Natural killer cell treated with Interleukin-12 subunit alpha and Interleukin-12 subunit beta and Interleukin-15 and Interleukin-18, amount 100 ng/mL, for 72 hours (primary cell): ENCODE measurements at regions not wholly inside any gene's neighbourhood (a gene's known extent, or its start where the extent isn't known, plus 50 kb on each side); places are given as distances from the start of the nearest gene placed in this dataset.
"Not testable (repeated sequence)": the region's sequence is repeated elsewhere in the genome, so short reads cannot be mapped to it uniquely, and the experiment has no call there.

Experiments
- ATAC-seq, 2 donors: fragments of 150-1000 bp; cut with Tn5 transposase in 1 of 2; sonication (Bioruptor Pico), chemical (Tn5 transposase) in 1 of 2; 2 replicates each; pipeline ENCODE4 v1.10.0; 2021
- DNase-seq: peaks from one replicate; pipeline ENCODE4 v3.0.0; 2022; ENCODE audit warnings: low spot score
- H3K27ac Mint-ChIP-seq, 2 donors: 1 replicate in 1 of 2; 2 replicates in 1 of 2; pipeline ENCODE4 v1.8.0; 2022; ENCODE audit warnings: mixed read lengths in 2 of 2, mild to moderate bottlenecking in 1 of 2, moderate library complexity in 1 of 2
- H3K27me3 Mint-ChIP-seq, 2 donors: 1 replicate in 1 of 2; 2 replicates in 1 of 2; pipeline ENCODE4 v1.8.0; 2022; ENCODE audit warnings: mixed read lengths in 2 of 2
- H3K36me3 Mint-ChIP-seq: one replicate; pipeline ENCODE4 v1.8.0; 2022; ENCODE audit warnings: mixed read lengths
- H3K4me1 Mint-ChIP-seq, 2 donors: 1 replicate in 1 of 2; 2 replicates in 1 of 2; pipeline ENCODE4 v1.8.0; 2022; ENCODE audit warnings: low read depth in 2 of 2, mixed read lengths in 2 of 2, mild to moderate bottlenecking in 1 of 2
- H3K4me3 Mint-ChIP-seq: one replicate; pipeline ENCODE4 v1.8.0; 2022; ENCODE audit warnings: mixed read lengths
- H3K9me3 Mint-ChIP-seq: 2 replicates; pipeline ENCODE4 v1.8.0; 2022; ENCODE audit warnings: mixed read lengths

DNA sequence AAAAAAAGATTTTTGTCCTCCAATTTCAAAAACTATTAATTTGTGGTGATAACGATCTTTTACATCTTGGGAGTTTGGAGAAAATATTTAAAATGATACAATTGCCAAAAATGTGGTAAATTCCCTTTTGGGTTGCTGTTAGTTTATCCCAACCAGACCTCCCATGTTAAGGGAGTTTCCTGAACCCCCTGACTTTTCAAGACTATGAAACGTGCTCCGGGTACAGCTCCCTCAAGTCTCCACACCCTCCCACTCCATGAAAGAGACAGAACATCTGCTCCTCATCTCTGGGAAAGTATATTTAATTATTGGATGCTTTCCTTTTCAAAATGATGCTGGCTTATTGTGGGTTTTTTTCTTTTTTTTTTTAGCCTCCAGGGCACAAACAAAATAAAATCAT, 534.6 kb upstream of the NRP1 start:
- Mint-ChIP-seq H3K27me3 (peaks cover 29 to 67% of the 10 kb centered on the region in 2 donors), H3K36me3 (no peaks in the 10 kb centered on the region), H3K4me3 (no peak overlapping the region), H3K27ac (no peak overlapping the region), H3K4me1 (peaks cover 5 to 6% of the 10 kb centered on the region in 2 donors), H3K9me3 (no peaks in the 10 kb centered on the region)
- ATAC-seq (no peak), DNase-seq (no peak)

DNA sequence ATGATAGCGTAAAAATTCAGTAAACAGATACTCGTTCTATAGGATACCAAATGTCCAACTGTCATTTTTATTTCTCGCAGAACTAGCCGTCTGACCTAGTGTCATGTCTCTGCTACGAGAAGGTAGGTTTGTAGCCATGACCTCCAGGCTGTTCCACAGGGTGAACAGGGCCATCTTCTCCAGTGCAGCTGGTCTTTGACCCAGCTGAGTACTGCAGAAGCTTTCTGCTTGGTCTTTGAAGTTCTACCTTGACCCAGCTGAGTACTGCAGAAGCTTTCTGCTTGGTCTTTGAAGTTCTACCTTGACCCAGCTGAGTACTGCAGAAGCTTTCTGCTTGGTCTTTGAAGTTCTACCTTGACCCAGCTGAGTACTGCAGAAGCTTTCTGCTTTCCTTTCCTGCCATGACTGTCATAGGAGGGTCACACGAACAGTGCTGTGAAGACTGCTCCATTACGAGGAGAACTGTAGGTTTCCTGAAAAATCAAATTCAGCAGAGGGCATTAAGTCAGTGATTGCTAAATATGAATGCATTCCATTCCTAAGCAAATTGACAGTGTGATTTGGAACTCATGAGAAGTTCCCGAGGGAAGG, 532.8 kb upstream of the NRP1 start:
- not testable (repeated sequence) for DNase-seq, H3K36me3 Mint-ChIP-seq, ATAC-seq, H3K4me1 Mint-ChIP-seq, H3K4me3 Mint-ChIP-seq, H3K9me3 Mint-ChIP-seq, H3K27ac Mint-ChIP-seq
- H3K27me3 Mint-ChIP-seq: peaks cover 30 to 66% of the 10 kb centered on the region in 2 donors

- H3K4me3 Mint-ChIP-seq: no peak overlapping the region
- peaks cover 19 to 48% of the 10 kb centered on the region in 2 donors for H3K27me3 Mint-ChIP-seq
Measured at GRCh38 chr10:33863352-33863751, 528.9 kb upstream of the NRP1 start.

DNA sequence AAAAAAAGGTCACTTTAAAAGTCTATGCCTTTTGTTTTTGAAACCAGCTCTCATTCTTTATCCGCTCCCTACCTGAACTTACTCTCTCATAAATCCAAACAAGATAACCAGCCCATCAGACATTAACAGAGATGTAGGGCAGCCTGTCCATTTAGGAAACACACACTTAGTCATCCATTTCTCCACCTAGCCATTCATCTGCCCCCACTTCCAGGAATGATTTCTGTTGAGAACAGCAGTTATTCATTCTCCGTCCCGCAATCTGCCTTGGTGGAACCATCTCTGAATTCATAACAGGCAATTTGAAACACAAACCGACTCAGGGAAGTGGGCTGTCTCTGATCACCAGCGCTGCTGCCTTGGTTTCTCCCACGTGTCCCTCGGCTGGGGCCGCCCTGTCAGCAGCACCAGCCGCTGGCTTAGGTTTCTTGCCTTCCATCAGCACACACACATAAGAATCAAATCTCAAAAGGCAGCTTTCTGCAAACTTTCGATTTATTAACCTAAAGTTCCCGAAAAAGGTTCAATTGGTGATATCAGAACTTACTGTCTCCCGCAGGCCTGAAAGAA, 528.2 kb upstream of the NRP1 start:
- H3K36me3 Mint-ChIP-seq: no peaks in the 10 kb centered on the region
- H3K4me3 Mint-ChIP-seq: no peak overlapping the region
- no peak for DNase-seq
- ATAC-seq: no peak
- H3K9me3 Mint-ChIP-seq: no peaks in the 10 kb centered on the region
- H3K27ac Mint-ChIP-seq: no peak overlapping the region
- peaks cover 3 to 4% of the 10 kb centered on the region in 2 donors for H3K4me1 Mint-ChIP-seq
- peaks cover 19 to 41% of the 10 kb centered on the region in 2 donors for H3K27me3 Mint-ChIP-seq

More at GRCh38 chr10:33863352-33863751, 528.9 kb upstream of the NRP1 start:
- ATAC-seq: no peak
- DNase-seq: no peak
- H3K4me1 Mint-ChIP-seq: peaks cover 3 to 4% of the 10 kb centered on the region in 2 donors
- no peaks in the 10 kb centered on the region for H3K36me3 Mint-ChIP-seq
- H3K27ac Mint-ChIP-seq: no peak overlapping the region
- H3K9me3 Mint-ChIP-seq: no peaks in the 10 kb centered on the region

GRCh38 chr10:33861833-33862232, 527.4 kb upstream of the NRP1 start:
- DNase-seq (no peak), ATAC-seq (no peak)
- Mint-ChIP-seq H3K4me1 (peaks cover 3 to 4% of the 10 kb centered on the region in 2 donors), H3K27me3 (peaks cover 19 to 38% of the 10 kb centered on the region in 2 donors), H3K36me3 (no peaks in the 10 kb centered on the region), H3K4me3 (no peak overlapping the region), H3K9me3 (no peaks in the 10 kb centered on the region), H3K27ac (no peak overlapping the region)

DNA sequence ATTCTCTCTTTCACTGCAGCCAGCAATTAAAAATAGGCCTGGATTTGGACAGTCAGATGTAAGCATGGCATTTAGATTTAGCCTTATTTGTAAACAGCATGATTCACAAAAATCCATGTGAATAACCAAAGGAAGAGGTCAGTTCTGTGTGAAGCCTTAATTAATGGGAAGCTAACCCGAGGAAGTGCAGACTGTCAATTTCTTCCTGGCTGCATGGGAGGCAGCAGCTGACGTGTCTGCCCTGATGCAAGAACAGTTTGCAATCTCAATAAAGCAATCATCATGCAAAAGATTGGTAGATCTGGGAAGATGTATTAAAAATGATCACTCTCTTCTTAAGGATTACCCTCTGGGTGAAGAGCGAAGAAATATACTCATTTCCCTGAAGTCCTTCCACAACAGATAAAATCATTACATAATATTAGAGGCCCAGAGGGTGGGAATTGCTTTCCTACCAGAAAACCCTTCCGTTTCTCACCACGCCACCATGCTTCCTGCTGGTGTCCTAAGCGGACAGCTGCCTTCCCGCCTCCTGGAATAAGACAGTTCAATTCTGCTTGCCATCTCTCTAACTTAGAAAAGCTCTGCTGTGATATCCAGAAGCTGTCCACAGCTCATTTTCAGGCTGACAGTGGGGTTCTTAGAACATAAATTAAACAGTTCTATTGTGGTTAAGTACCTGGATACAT, 526.7 kb upstream of the NRP1 start:
- Mint-ChIP-seq H3K27me3 (peaks cover 19 to 36% of the 10 kb centered on the region in 2 donors), H3K4me3 (no peak overlapping the region), H3K4me1 (peaks cover 3 to 4% of the 10 kb centered on the region in 2 donors), H3K9me3 (no peaks in the 10 kb centered on the region), H3K27ac (no peak overlapping the region), H3K36me3 (no peaks in the 10 kb centered on the region)
- ATAC-seq (no peak), DNase-seq (no peak)

- ATAC-seq: no peak
- H3K4me3 Mint-ChIP-seq: no peak overlapping the region
- DNase-seq: no peak
- H3K36me3 Mint-ChIP-seq: no peaks in the 10 kb centered on the region
- no peak overlapping the region for H3K27ac Mint-ChIP-seq
- H3K27me3 Mint-ChIP-seq: peaks cover 19 to 30% of the 10 kb centered on the region in 2 donors
- no peaks in the 10 kb centered on the region for H3K9me3 Mint-ChIP-seq
- H3K4me1 Mint-ChIP-seq: peaks cover 3 to 4% of the 10 kb centered on the region in 2 donors
Measured at GRCh38 chr10:33860552-33860951, 526.1 kb upstream of the NRP1 start.

- Mint-ChIP-seq H3K4me3 (no peak overlapping the region), H3K36me3 (no peaks in the 10 kb centered on the region), H3K4me1 (peaks cover 3 to 4% of the 10 kb centered on the region in 2 donors), H3K9me3 (no peaks in the 10 kb centered on the region), H3K27me3 (peaks cover 20 to 22% of the 10 kb centered on the region in 2 donors), H3K27ac (no peak overlapping the region)
- DNase-seq: no peak
- no peak for ATAC-seq
Measured at GRCh38 chr10:33859319-33860022, 525.0 kb upstream of the NRP1 start.

- H3K4me1 Mint-ChIP-seq: peaks cover 3 to 4% of the 10 kb centered on the region in 2 donors
- DNase-seq (no peak), ATAC-seq (no peak)
- peaks cover 20 to 21% of the 10 kb centered on the region in 2 donors for H3K27me3 Mint-ChIP-seq
- H3K36me3 Mint-ChIP-seq: no peaks in the 10 kb centered on the region
- H3K9me3 Mint-ChIP-seq: no peaks in the 10 kb centered on the region
- no peak overlapping the region for H3K27ac Mint-ChIP-seq
- no peak overlapping the region for H3K4me3 Mint-ChIP-seq
Measured at GRCh38 chr10:33858326-33858725, 523.9 kb upstream of the NRP1 start.

DNA sequence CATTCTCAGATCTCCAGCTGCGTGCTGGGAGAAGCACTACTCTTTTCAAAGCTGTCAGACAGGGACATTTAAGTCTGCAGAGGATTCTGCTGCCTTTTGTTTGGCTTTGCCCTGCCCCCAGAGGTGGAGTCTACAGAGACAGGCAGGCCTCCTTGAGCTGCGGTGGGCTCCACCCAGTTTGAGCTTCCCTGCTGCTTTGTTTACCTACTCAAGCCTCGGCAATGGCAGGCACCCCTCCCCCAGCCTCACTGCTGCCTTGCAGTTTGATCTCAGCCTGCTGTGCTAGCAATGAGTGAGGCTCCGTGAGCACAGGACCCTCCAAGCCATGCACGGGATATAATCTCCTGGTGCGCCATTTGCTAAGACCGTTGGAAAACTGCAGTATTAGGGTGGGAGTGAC, 518.8 kb upstream of the NRP1 start:
- not testable (repeated sequence) for H3K36me3 Mint-ChIP-seq, H3K4me1 Mint-ChIP-seq, H3K4me3 Mint-ChIP-seq, ATAC-seq, H3K27ac Mint-ChIP-seq, H3K9me3 Mint-ChIP-seq, DNase-seq
- H3K27me3 Mint-ChIP-seq: peaks cover 9 to 30% of the 10 kb centered on the region in 2 donors

DNA sequence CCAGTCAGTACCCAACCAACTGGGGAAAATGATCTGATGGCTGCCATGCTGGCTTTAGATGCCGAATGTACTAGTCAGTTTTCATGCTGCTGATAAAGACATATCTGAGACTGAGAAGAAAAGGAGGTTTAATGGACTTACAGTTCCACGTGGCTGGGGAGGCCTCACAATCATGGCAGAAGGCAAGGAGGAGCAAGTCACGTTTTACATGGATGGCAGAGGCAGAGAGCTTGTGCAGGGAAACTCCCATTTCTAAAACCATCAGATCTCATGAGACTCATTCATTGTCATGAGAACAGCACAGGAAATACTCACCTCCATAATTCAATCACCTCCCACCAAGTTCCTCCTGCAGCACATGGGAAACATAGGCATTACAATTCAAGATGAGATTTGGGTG, 508.9 kb upstream of the NRP1 start:
- H3K9me3 Mint-ChIP-seq: peaks cover 6% of the 10 kb centered on the region
- DNase-seq (no peak), ATAC-seq (no peak)
- H3K36me3 Mint-ChIP-seq: peaks cover 5% of the 10 kb centered on the region
- H3K27ac Mint-ChIP-seq: no peak overlapping the region
- no peak overlapping the region for H3K4me3 Mint-ChIP-seq
- peaks cover 0 to 4% of the 10 kb centered on the region in 2 donors for H3K4me1 Mint-ChIP-seq
- H3K27me3 Mint-ChIP-seq: peaks cover 0 to 9% of the 10 kb centered on the region in 2 donors

- ATAC-seq (no peak), DNase-seq (no peak)
- Mint-ChIP-seq H3K27me3 (peaks cover 0 to 6% of the 10 kb centered on the region in 2 donors), H3K4me3 (no peak overlapping the region), H3K9me3 (peaks cover 3% of the 10 kb centered on the region), H3K27ac (no peak overlapping the region), H3K4me1 (no peaks in the 10 kb centered on the region), H3K36me3 (peaks cover 5% of the 10 kb centered on the region)
Measured at GRCh38 chr10:33841678-33842077, 507.2 kb upstream of the NRP1 start.

GRCh38 chr10:33838731-33839130, 504.3 kb upstream of the NRP1 start:
- peaks cover 5% of the 10 kb centered on the region for H3K36me3 Mint-ChIP-seq
- no peaks in the 10 kb centered on the region for H3K27me3 Mint-ChIP-seq
- DNase-seq (no peak), ATAC-seq (no peak)
- H3K4me1 Mint-ChIP-seq: no peaks in the 10 kb centered on the region
- H3K9me3 Mint-ChIP-seq: peaks cover 3% of the 10 kb centered on the region
- no peak overlapping the region for H3K27ac Mint-ChIP-seq
- H3K4me3 Mint-ChIP-seq: no peak overlapping the region

DNA sequence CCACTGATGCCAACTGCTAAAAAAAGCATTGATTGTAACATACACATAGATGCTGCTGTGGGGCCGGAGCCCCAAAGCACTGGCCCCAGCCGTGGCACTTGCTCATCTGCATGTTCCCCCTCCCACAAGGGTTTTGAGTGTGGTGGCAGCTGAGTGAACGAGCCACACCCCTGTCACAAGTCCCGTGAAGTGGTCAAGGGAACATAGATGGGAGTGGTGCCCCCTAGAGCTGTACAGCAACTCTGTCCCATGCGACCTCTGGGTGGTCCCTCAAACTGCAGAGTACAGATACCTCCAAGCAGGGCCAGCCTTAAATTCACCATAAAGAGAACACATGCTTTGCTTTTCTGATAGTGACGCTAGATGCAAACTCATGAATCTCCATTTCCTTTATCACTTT, 503.3 kb upstream of the NRP1 start:
- Mint-ChIP-seq H3K9me3 (no peaks in the 10 kb centered on the region), H3K4me1 (no peaks in the 10 kb centered on the region), H3K27ac (no peak overlapping the region), H3K36me3 (no peaks in the 10 kb centered on the region), H3K27me3 (no peaks in the 10 kb centered on the region), H3K4me3 (no peak overlapping the region)
- no peak for DNase-seq
- no peak for ATAC-seq
